ENCODE measurements at regions not wholly inside any gene's neighbourhood (a gene's known extent, or its start where the extent isn't known, plus 50 kb on each side); places are given as distances from the start of the nearest gene placed in this dataset.

DNA sequence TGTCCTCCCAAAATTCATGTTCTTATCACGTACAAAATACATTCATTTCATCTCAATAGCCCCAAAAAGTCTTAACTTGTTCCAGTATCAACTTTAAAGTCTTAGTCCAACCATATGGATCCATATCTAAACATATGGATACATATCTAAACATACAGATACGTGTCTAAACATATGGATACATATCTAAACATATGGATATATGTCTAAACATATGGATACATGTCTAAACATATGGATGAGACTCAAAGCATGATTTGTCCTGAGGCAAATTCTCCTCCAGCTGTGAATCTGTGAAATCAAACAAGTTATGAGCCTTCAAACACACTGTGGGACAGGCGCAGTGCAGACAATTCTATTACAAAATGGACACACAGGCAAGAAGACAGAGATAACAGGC is 709.0 kb downstream of the TBC1D22A start:
- TF ChIP-seq, protein P1, sequence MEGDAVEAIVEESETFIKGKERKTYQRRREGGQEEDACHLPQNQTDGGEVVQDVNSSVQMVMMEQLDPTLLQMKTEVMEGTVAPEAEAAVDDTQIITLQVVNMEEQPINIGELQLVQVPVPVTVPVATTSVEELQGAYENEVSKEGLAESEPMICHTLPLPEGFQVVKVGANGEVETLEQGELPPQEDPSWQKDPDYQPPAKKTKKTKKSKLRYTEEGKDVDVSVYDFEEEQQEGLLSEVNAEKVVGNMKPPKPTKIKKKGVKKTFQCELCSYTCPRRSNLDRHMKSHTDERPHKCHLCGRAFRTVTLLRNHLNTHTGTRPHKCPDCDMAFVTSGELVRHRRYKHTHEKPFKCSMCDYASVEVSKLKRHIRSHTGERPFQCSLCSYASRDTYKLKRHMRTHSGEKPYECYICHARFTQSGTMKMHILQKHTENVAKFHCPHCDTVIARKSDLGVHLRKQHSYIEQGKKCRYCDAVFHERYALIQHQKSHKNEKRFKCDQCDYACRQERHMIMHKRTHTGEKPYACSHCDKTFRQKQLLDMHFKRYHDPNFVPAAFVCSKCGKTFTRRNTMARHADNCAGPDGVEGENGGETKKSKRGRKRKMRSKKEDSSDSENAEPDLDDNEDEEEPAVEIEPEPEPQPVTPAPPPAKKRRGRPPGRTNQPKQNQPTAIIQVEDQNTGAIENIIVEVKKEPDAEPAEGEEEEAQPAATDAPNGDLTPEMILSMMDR (IDR thresholded peaks at IDR 0.05), result no peak
- TF ChIP-seq POLR2A (IDR thresholded peaks at IDR 0.05), result no peak

All from heart left ventricle (tissue), 13 donors.